GM21367 (cell line): ENCODE measurements at regions not wholly inside any gene's neighbourhood (a gene's known extent, or its start where the extent isn't known, plus 50 kb on each side); places are given as distances from the start of the nearest gene placed in this dataset.
"Not testable (repeated sequence)": the region's sequence is repeated elsewhere in the genome, so short reads cannot be mapped to it uniquely, and the experiment has no call there.

ENCODE experiments used
- ATAC-seq: cut with Tn5 transposase; IDR thresholded peaks from one replicate; pipeline ENCODE4 v1.9.1; 2021; ENCODE audit not compliant: unreplicated experiment

DNA sequence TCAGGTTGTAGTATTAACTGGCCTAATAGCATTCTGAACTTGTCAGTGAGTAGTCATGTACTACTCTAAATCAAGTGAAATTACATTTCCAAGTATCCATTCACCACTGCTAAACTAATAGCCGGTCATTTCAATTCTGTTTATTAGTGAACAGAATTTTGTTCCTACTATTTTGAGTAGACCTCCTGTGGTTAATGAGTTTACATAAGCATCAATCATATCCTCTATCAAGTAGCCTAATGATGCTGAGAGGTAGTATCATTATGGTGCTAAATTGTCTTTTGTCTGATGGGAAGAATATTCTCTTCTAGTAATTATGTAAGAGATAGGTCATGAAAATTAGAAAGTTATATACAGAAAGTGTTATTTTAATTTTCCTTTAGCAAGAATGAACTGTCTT, 602.8 kb downstream of the KCNT2 start:
- ATAC-seq, result no peak

DNA sequence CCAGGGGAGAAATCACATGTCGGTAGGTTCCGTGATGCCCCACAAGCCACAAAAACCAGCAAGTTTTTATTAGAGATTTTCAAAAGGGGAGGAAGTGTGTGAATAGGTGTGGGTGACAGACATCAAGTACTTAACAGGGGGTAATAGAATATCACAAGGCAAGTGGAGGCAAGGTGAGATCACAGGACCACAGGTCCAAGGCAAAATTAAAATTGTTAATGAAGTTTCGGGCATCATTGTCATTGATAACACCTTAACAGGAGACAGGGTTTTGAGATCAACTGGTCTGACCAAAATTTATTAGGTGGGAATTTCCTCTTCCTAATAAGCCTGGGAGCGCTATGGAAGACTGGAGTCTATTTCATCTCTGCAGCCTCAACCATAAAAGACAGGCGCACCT, 603.9 kb downstream of the KCNT2 start:
- not testable (repeated sequence) for ATAC-seq

DNA sequence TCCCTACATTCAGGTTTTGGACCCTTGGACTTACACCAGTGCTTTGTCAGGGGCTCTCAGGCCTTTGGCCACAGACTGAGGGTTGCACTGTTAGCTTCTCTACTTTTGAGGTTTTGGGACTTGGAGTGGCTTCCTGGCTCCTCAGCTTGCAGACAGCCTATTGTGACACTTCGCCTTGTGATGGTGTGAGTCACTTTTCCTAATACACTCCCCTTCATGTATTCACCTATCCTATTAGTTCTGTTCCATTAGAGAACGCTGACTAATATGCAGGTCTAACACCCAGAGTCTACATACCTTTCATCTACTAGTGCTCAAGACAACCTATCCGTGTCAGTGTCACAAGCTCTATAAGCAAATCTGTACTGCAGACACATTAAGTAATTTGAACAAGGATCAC, 605.3 kb downstream of the KCNT2 start:
- no peak for ATAC-seq

DNA sequence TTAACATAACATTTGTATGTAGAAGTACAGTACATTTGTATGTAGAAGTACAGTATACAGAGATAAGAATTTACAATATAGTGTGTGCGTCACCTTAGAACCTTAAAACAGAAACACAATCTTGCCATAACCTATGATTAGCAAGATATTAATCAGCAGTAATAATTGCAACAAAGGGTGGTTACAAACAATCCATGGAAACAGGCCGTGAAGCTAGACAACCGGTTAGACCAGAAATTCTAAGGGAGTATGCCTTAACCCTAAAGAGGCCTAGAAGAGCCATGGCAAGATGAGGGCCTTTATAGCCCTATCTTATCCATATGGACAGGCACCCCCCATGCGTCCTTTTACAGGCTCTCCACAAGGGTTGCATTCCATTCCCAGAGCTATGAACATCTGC, 605.9 kb downstream of the KCNT2 start:
- ATAC-seq, result not testable (repeated sequence)

DNA sequence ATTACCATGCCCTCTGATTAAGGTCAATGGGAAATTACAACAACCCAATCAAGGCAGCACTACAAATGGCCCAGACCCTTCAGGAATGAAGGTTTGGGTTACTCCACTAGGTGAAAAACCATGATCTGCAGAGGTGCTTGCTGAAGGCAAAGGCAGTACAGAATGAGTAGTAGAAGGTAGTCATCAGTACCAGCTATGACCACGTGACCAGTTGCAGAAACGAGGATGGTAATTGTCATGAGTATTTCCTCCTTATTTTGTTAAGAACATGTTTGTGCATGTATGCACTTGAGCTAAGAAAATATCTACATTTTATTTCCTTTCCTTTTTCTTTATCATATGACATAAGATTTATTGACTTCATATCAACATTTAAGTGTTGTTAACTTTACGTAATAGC, 607.1 kb downstream of the KCNT2 start:
- ATAC-seq, result no peak

DNA sequence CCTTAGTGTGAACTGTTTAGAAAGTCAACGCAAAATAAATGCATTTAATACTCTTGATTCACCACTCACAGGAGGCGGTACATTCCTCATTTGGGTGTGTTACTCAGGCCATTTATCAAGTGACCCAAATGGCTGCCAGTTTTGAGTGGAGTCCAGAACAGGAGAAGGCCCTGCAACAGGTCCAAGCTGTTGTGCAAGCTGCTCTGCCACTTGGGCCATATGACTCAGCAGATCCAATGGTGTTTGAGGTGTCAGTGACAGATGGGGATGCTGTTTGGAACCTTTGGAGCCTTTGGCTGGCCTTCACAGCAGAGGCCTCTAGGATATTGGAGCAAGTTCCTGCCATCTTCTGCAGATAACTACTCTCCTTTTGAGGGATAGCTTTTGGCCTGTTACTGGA, 609.2 kb downstream of the KCNT2 start:
- no peak for ATAC-seq

DNA sequence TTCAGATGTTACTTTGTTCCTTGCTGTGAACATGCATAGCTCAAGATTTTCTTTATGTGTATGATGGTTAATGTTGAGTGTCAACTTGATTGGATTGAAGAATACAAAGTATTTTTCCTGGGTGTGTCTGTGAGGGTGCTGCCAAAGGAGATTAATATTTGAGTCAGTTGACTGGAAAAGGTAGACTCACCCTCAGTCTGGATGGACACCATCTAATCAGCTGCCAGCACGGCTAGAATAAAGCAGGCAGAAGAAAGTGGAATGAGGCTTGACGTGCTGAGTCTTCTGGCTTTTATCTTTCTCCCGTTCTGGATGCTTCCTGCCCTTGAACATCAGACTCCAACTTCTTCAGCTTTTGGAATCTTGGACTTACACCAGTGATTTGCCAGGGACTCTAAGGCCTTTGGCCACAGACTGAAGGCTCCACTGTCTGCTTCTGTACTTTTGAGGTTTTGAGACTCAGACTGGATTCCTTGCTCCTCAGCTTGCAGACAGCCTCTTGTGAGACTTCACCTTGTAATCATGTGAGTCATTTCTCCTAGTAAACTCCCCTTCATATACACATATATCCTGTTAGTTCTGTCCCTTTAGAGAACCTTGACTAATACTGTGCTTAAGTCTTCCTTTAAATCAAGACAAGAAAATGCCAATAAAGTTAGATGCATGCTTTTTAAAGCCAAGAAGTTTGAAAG, 626.6 kb downstream of the KCNT2 start:
- no peak for ATAC-seq

DNA sequence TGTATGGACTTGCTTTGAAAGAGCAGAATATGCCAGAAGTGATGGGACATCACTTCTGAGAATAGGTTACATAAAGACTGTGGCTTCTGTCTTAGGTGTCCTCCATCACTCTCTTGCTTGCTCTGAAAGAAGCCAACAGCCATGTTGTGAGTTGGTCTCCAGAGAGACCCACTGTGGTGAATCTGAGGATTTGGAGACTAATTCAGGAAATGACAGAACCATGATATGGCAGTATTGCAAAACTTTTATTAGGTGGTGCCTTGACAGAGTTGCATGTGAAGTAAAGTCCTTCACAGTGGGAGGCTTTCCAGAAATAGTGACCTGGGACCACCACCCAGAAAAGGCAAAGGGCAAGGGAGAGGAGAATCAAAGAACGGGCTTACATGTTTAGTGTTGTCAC, 628.6 kb downstream of the KCNT2 start:
- no peak for ATAC-seq

DNA sequence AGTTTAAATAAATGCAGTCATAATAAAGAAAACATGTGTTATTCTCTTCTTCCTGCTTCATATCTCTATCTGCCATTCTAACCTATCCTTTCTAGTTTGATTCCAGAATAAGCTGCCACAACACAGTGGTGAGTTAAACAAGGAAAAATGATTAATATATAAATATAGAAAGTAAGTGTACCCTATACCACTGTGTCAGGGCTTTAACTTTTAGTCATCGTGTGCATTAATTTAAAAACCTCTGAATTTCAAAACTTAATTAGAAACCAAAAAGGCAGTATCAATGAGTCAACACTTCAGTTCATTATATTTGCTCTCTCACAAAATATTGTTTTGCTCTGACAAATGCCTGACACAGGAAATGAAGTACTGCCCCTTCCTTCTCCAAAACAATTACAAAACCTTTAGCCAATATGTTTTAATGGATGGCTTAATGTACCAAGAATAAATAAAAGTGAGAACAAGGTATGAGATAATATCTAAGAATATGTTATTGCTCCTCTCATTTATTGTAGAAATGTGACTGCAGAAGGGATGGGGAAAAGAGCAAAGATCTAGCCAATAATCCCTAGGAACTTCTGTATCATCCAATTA, 634.8 kb downstream of the KCNT2 start:
- no peak for ATAC-seq

DNA sequence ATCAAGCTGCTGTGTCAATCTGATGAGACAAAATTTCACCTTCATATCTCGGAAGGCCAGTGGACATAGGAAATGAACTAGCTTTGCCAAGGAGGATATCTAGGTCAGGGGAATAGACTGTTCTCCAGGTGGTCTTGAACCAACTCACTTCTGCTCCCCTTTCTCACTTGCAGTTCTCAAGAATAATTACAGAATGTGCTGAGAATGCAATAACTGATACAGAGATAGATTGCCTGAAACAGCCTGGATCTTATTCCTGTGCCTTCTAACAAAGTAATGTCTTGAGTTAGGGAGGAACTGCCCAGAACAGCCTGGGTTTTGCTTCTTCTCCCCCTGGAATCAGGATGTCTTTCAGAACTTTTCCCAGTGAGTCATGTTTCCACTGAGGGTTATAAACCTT, 636.7 kb downstream of the KCNT2 start:
- ATAC-seq, result no peak

DNA sequence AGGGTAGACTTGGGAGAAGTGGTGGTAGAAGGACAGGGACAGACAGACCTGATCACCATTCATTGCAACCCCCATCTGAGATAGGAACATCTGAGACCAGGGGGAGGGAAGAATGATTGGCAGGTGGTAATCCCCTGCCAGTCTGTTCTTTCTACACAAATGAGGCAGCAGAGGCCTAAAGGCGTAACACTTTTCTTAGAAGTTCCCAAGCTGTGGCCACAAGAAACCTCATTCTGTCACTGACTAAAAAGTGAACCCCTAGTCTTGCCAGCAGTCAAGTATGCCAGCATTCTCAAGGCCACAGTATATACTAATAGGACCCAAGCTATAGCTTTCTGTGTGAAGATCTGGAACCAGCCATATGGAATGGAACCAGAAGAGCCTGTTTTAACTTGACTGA, 638.0 kb downstream of the KCNT2 start:
- no peak for ATAC-seq

DNA sequence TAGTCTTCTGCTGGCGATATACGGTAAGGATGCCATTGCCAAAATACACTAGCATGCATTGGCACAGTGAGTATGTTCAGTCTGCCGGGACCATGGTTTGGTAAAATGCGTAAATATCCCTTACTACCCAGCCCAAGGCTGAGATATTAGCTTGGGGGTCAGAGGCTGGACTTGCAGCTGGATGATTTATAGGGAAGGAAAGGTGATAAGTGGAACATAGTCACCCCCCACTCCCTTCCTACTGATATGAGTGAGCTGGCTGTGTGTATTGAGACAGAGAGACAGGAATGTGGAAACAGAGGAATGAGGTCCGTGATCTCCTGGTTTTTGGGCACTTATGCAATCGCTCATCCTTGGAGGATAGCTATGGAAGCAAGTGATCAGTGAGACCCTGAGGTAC, 642.8 kb downstream of the KCNT2 start:
- no peak for ATAC-seq

DNA sequence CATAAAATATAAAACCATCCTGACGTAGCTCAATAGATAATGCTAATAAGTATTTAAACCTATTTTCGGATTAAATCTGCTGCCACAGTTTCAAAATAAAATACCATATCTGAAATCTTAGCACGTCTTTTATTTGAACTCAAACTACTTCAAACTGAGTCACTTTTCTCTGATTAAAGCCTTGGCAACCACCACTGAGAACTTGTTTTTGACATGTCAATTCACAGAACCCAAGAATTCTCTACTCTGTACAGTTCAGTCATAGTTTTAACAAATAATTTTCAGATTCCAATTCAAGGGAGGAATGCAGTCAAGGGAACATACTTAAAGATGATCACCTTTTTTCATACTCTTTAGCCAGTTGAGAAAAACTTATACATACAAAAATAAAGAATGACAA, 643.2 kb downstream of the KCNT2 start:
- ATAC-seq, result no peak

DNA sequence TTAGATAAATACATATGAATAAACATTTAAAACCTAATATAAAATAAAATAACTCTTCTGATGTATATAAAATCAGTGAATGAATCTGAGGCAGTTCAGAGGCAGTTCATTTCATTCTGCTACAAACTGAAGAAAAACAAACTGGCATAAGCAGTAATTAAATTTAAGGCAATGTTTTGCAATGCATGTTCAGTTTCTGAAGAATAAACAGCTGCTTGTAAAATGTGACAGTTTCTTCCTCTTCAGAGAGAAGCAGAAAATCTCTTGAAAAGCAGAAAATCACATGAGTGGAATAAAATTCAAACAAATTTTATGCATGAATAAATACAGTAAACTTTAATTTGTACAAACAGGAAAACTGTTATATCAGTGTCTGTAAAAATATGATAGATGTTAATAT, 643.7 kb downstream of the KCNT2 start:
- no peak for ATAC-seq

DNA sequence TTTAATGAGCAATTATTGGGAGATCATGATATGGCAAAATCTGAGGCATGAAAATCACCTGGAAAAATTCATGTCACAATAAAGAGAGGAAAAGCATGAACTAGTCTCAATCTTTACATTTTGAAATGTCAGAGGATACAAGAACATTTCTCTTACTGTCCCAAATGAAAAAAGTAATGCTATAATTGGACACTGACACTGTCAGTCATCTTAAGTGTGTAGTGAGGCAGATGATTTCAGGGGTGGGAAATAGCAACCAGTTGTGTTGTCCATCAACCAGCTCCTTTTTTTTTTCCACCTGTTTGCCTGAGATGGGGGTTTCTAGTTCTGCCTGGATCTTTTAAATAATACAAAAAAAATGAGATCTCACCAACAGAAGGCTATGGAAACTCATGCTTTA, 646.2 kb downstream of the KCNT2 start:
- no peak for ATAC-seq

DNA sequence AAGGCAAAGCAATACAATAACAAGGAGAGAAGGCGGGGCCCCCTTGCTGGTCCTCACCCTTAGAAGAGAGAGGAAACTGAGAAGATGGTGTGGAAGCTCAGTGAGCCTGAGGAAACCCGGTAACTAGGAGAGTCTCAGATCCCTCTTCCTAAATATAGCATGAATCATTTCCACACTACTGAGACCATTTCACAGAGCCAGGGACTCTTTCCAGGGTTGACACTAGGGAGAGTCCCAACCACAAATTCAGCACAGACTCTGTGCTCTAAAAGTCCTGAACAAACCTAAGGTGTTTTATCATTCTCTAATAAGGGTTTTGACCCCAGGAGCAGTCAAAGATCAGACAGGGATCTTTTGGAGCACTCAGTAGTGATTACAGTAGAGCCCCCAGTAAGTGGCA, 647.7 kb downstream of the KCNT2 start:
- no peak for ATAC-seq

DNA sequence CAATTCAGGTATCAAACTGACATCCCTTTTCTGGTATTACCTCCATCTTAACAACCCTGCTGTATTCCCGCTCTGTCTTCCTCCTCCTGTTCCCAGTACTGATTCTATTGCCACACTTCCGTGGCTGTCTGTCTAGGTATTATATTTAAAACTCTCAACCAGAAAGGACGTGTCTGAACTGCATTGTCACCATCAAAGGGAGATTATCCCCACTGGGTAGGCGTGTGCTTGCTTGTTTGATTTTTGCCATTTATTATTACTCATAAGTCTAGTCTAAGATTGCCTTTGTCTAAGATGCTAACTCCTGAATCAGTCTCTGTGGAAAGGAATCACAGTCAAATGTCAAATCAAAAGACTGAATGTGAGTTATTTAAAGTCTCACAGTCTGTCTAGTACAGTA, 650.1 kb downstream of the KCNT2 start:
- ATAC-seq, result no peak

DNA sequence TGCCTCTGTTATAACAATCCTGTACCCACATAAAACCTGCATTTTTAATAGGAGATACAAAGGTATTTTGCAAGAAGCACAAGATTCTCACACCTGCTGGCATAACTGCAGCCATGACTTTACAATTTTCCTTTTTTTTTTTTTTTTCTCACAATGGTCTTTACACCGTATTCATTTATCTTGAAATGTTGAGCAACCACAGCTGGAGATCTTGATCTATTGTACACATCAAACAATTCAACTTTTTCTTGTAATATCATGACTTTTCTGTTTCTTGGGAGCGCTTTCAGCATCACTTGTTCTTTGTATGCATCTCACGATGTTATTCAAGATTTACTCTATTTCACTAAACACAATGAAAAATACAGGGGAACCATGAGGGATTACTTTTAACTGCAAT, 651.4 kb downstream of the KCNT2 start:
- ATAC-seq, result no peak

DNA sequence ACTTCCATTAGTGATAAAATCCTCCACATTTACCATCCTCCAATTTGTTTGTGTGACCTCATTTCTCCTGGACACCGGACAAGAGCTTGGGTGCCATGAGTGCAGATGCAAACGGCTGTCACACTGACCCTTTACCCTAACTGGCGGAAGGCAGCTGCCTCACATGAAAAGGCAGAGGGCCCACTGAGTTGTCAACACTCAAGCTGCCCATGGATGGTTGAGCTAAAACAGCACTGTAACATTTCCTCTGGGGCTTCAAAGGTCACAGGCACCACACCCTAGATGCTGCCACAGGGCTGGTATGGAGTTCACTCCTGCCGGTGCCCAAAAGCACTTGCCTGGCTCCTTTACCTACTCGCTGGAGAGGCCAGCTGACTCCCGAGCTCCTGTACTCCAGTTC, 653.4 kb downstream of the KCNT2 start:
- no peak for ATAC-seq

DNA sequence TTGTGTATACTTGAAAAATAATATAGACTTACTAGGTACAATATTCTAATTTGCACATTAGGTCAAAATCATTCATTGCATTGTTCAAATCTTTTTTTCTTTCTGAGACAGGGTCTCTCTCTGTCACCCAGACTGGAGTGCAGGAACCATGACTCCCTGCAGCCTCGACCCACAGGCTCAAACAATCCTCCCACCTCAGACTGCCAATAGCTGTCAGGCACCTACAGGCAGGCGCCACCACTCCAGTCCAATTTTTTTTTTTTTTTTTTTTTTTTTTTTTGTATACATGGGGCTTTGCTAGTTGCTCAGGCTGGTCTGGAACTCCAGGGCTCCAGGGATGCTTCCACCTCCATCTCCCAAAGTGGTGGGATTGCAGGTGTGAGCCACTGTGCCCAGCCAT, 656.9 kb downstream of the KCNT2 start:
- ATAC-seq, result no peak

DNA sequence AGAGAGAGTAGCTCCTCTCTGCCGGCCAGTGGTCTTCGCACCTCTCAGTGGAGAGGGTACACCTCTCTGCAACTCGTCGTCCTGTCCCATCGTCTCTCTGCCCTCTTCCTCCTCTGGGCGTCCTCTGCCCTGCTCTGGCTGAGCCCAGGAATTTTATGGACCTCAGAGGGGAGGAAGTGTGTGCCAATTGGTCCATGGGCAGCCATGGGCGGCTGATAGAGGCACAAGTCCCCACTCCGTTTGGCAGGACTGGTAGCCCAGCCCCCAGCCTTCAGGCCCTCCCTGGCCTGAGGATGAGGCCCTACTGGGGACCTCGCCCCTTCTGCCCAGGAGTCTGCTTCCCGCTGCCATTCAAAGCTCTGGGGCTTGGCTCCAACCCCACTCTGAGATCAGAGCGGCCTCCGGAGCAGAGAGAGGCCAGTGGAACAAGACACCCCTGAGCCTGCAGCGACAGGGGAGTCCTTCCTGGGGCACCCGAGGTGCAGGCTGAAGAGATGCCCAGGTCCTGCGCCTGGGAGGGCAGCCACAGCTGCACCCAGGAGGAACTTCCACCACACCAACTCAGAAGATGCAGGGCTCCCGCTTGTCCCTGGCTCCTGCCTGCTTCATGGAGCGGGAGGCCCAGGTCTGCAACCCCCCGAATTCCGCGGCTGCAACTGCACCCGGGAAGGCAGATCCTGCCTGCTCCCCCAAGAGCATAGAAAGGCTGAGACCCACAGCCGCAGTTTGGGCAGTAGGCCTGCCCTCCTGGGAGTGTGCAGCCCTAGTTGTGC, 659.9 kb downstream of the KCNT2 start:
- no peak for ATAC-seq

DNA sequence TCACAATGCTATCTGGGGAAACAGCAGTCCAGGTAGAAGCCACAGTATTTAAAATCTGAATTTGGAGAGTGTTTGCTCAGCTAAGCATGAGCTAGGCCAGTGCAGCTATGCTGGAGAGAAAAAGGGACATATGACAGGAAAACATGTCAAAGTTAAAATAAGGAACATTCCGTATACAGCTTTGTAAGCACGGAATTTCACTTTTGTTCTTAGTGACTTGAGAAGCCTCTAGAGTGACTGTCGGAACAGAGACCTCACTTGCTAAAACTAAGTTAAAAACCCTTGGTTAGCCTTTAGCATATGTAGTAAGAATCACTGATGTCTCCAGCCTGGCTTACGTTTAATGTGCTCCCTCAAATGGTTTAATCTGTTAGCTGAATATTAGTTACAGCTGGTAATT, 661.7 kb downstream of the KCNT2 start:
- no peak for ATAC-seq
